Activated CD4-positive, alpha-beta memory T cell treated with anti-CD3 and anti-CD28 coated beads, Interleukin-2, amount 10 ng/mL, durations not matched to agents 7 days and 5 days (primary cell): ENCODE measurements at regions not wholly inside any gene's neighbourhood (a gene's known extent, or its start where the extent isn't known, plus 50 kb on each side); places are given as distances from the start of the nearest gene placed in this dataset.

Source experiments
- CTCF ChIA-PET: fragments of 350-600 bp; sonication (Branson Sonifier 250); formaldehyde crosslinking; loops from one replicate; lab custom pipeline; 2021; ENCODE audit warnings: antibody characterized with exemption, inconsistent platforms; lab: Charles Lee
- POLR2A ChIA-PET: fragments of 350-600 bp; sonication (Branson Sonifier 250); formaldehyde crosslinking; loops from one replicate; lab custom pipeline; 2021; ENCODE audit warnings: antibody characterized with exemption; lab: Charles Lee
- DNase-seq: peaks from one replicate; pipeline ENCODE4 v3.0.0-alpha.2; 2020
- H3K27ac Mint-ChIP-seq: one replicate; pipeline ENCODE4 v1.8.0; 2021; ENCODE audit warnings: mild to moderate bottlenecking, mixed read lengths
- H3K27me3 Mint-ChIP-seq: one replicate; pipeline ENCODE4 v1.8.0; 2021; ENCODE audit warnings: mixed read lengths
- H3K36me3 Mint-ChIP-seq: one replicate; pipeline ENCODE4 v1.8.0; 2021; ENCODE audit warnings: low read depth, mixed read lengths
- H3K4me1 Mint-ChIP-seq: one replicate; pipeline ENCODE4 v1.8.0; 2021; ENCODE audit warnings: mixed read lengths
- H3K4me3 Mint-ChIP-seq: one replicate; pipeline ENCODE4 v1.8.0; 2021; ENCODE audit warnings: mild to moderate bottlenecking, mixed read lengths
- H3K9me3 Mint-ChIP-seq: one replicate; pipeline ENCODE4 v1.8.0; 2021; ENCODE audit warnings: mixed read lengths

DNA sequence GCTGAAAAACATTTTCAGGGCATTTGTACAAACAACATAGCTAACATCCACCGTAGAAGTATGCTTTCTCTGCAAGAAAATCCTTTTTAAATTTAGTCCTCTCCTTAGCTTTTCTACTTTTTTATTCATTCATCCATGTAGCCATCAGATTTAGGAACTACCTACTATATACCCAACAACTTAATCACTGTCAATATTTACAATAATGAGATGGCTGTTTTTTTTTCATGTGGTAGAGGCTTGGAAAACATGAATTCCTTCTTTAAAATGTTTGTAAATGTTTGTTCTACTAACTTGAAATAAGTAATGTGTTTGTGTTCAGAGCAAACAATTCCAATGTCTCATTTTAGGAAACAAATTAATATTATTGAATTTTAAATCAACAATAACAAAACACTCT lies 78.2 kb upstream of the CAV2 start:
- DNase-seq = no peak
- POLR2A ChIA-PET = no interaction called here
- Mint-ChIP-seq H3K4me3 (no peak overlapping the region), H3K4me1 (no peaks in the 10 kb centered on the region), H3K27ac (no peak overlapping the region), H3K36me3 (no peaks in the 10 kb centered on the region), H3K9me3 (no peaks in the 10 kb centered on the region), H3K27me3 (no peaks in the 10 kb centered on the region)
- CTCF ChIA-PET = no interaction called here

DNA sequence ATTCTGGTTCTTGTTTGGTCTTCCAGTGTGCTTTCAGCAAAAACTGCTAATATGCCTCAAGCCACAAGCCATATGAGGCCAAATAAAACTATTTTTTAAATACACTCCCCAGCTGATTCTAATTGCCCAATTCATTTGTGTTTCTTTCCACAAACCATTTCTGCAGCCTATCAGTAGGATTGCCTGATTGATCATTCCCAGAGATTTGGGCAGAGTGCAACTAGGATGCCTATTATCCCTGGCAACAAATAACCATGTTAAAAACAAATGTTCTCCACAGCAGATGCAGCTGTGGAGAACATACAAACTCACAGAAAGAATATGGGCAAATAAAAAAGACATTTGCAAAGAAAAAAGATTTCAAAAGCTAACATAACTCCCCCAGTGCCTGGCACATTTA lies 76.9 kb upstream of the CAV2 start:
- CTCF ChIA-PET = interaction anchor here (1.6 kb wide), 1 partner anchor 168 kb away, joined by 3 read pairs; no protein-coding TSS in a partner anchor
- Mint-ChIP-seq H3K9me3 (no peaks in the 10 kb centered on the region), H3K27ac (no peak overlapping the region)

DNA sequence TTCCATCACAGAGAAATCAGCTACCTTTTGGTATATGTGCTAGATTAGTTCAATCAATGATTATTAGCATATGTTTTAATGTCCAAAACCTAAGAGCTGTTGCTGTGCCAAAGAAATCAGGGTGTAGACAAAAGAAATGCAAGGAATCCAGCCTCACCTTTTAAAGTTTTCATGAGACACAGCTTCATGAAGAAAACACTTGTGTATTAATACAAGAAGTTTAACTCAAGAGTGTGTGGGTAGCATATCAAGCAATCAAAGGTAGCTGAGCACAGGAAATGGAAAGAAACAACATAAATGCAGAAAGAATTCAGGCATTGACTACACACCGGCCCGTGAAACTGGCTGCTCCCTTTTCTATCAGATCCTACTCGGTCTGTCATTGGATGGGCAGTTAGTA lies 76.0 kb upstream of the CAV2 start:
- Mint-ChIP-seq H3K4me1 (no peaks in the 10 kb centered on the region), H3K27ac (no peak overlapping the region), H3K27me3 (no peaks in the 10 kb centered on the region), H3K36me3 (no peaks in the 10 kb centered on the region), H3K9me3 (no peaks in the 10 kb centered on the region), H3K4me3 (no peak overlapping the region)
- ChIA-PET POLR2A (no interaction called here), CTCF (interaction anchor here (1.6 kb wide), 1 partner anchor 167 kb away, joined by 3 read pairs; no protein-coding TSS in a partner anchor)
- DNase-seq = no peak

More for the DNA sequence above, 76.9 kb upstream of the CAV2 start:
- no peaks in the 10 kb centered on the region for H3K4me1 Mint-ChIP-seq
- no peak for DNase-seq
- no peaks in the 10 kb centered on the region for H3K36me3 Mint-ChIP-seq
- POLR2A ChIA-PET = no interaction called here
- no peaks in the 10 kb centered on the region for H3K27me3 Mint-ChIP-seq
- no peak overlapping the region for H3K4me3 Mint-ChIP-seq

DNA sequence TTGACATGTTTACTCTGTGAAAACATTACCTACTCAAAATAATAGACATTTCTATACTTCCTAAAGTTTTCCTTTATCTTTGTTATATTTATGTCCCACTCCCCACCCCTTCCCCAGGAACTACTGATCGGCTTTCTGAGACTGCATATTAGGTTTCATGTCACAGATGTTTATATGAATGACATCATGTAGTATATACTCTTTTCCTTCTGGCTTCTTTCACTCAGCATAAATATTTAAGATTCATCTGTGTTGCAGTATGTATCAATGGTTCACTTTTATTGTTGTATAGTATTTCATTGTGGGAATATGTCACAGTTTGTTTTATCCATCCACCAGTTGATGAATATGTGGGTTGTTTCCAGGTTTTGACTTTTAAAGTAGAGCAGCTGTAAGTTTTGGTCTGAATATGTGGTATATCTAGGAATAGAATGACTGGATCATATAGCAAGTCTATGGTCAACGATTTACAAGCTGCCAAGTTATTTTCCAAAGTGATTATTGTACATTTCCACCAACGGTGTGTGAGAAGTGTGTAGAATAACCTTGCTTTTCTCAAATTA lies 73.8 kb upstream of the CAV2 start:
- no peaks in the 10 kb centered on the region for H3K36me3 Mint-ChIP-seq
- no peak for DNase-seq
- H3K27me3 Mint-ChIP-seq = no peaks in the 10 kb centered on the region
- no peak overlapping the region for H3K4me3 Mint-ChIP-seq
- no peaks in the 10 kb centered on the region for H3K4me1 Mint-ChIP-seq
- ChIA-PET POLR2A (no interaction called here), CTCF (no interaction called here)
- no peaks in the 10 kb centered on the region for H3K9me3 Mint-ChIP-seq
- H3K27ac Mint-ChIP-seq = no peak overlapping the region

DNA sequence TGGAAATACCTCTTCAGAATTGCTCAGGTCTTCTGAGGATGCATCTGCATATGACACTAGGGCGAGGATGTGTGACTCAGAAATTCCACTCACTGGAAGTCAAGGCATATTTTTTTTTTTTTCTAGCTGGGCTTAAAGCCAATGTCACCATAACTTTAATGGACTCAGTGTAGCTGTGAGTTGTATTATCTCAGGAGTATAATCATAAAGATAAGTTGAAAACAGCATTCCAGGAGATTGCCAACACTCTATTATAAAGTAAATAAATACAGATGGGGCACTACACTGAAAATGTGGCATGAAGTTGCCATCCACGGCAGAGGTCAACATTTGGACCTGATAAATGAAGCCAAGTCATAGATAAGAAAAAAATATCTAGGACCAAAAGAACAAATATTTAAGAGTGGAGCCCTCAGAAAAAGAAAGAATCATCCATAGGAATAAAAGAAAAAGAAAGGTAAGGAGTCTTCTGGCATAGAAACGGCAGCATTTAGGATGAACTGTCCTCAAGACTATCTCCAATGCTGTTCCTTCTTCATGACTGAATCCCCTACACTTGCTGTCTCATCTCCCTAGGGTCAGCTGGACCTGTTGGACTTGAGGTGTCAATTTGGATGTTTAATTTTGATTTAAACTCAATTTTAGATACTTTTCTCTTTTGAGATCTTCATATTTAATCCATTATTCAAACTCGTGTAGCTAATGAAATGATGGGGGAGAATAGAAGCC lies 72.9 kb upstream of the CAV2 start:
- Mint-ChIP-seq H3K27ac (no peak overlapping the region), H3K4me3 (no peak overlapping the region), H3K9me3 (no peaks in the 10 kb centered on the region), H3K27me3 (no peaks in the 10 kb centered on the region), H3K4me1 (no peaks in the 10 kb centered on the region), H3K36me3 (no peaks in the 10 kb centered on the region)
- ChIA-PET POLR2A (no interaction called here), CTCF (interaction anchor here (0.6 kb wide), 1 partner anchor 61 kb away, joined by 3 read pairs; no protein-coding TSS in a partner anchor)
- no peak for DNase-seq

DNA sequence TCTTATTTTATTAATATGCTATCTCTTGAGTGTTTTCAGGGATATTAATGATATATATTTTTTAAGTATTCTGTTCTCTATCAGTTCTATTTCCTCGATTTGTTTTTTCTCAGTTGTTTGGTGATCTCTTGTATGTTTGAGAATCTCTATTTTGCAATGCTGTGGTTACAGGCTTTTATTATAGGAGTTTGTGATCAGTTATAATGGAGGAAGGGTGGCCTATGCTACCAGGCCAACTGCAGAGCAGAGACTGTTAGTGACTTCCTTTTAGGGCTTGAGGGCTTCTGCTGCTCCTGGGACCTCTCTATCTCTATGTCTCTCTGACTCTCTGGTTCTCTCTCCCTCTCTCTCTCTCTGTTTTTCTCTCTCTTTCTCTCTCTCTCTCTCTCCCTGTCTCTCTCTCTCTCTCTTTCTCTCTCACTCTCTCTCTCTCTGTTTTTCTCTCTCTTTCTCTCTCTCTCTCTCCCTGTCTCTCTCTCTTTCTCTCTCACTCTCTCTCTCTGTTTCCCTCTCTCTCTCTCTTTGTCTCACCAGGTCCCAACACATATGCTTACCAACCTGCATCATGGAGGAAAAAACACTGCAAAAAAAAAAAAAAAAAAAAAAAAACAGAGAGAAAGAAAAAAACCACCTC lies 69.4 kb upstream of the CAV2 start:
- Mint-ChIP-seq H3K27ac (no peak overlapping the region), H3K27me3 (peaks cover 4% of the 10 kb centered on the region), H3K36me3 (no peaks in the 10 kb centered on the region), H3K4me3 (no peak overlapping the region), H3K4me1 (no peaks in the 10 kb centered on the region), H3K9me3 (no peaks in the 10 kb centered on the region)
- ChIA-PET POLR2A (no interaction called here), CTCF (no interaction called here)
- DNase-seq = no peak

DNA sequence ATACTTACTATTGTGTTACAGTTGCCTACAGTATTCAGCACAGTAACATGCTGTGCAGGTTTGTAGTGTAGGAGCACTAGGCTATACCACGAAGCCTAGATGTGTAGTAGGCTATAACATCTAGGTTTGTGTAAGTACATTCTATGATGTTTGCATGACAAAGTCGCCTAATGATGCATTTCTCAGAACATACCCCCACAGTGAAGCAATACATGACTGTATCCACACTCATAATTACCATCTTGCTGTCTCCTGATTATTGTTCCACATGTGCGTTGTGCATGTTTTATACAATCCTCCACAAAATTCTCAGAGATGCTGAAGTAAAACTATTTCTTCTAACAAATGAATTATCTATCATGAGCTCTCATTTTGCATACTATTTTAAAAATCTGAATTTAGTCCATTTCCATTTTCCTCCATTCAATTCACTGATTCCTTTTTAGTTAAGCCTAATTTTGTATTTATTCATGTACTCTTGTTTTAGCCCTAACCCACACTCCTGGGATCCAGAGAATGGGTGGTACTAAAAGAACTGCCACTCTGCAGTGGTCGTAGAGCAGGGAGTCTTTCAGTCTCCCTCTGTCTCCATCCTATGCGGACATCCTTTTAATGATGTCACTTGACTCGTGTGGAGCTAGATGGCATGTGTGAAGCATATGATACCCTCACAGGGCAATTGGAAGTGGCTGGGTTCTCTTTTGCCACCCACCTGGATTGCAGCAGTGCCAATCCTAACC lies 67.6 kb upstream of the CAV2 start:
- CTCF ChIA-PET = no interaction called here
- H3K9me3 Mint-ChIP-seq = no peaks in the 10 kb centered on the region
- no peaks in the 10 kb centered on the region for H3K4me1 Mint-ChIP-seq
- POLR2A ChIA-PET = no interaction called here
- no peak overlapping the region for H3K27ac Mint-ChIP-seq
- peaks cover 6% of the 10 kb centered on the region for H3K27me3 Mint-ChIP-seq
- no peak overlapping the region for H3K4me3 Mint-ChIP-seq
- no peak for DNase-seq
- no peaks in the 10 kb centered on the region for H3K36me3 Mint-ChIP-seq

DNA sequence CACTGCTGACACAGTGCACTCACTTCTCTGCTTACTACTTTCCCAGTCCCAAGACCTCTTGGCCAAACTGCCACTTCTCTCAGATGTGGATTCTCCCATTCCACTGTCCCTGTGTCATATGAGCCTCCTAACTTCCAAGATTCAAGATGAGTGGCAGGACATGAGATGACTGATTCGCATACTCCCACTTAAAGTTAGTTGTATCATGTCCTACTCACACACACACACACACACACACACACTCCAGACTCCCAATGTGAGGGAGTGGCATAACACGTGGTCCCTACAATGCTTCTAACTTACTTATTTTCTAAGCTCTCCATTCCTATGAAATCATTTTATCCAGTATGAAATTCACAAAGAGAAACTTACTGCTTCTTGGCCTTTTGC lies 67.0 kb upstream of the CAV2 start:
- Mint-ChIP-seq H3K27ac (no peak overlapping the region), H3K4me3 (no peak overlapping the region), H3K9me3 (no peaks in the 10 kb centered on the region), H3K36me3 (no peaks in the 10 kb centered on the region), H3K4me1 (no peaks in the 10 kb centered on the region), H3K27me3 (peaks cover 8% of the 10 kb centered on the region)
- no peak for DNase-seq
- ChIA-PET CTCF (no interaction called here), POLR2A (no interaction called here)

DNA sequence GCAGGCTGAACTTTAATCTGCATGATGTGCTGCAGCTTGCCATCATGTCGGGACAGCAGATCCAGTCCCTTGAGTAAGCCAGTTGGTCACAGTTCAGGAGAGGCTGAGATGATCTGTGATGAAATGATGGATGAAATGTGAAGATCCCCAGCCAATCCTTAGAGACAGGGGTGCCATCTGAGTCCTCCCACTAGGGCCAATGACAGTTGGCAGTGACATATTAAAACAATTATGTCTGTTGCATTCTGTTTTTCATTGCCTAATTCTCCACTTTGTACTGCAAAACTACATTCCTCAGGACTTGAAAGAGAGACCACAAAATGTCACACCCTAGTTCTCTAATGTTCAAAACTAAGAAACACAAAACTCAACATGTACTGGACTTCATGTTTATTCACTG lies 66.3 kb upstream of the CAV2 start:
- H3K4me1 Mint-ChIP-seq = no peaks in the 10 kb centered on the region
- ChIA-PET CTCF (no interaction called here), POLR2A (no interaction called here)
- DNase-seq = no peak
- H3K9me3 Mint-ChIP-seq = no peaks in the 10 kb centered on the region
- peaks cover 8% of the 10 kb centered on the region for H3K27me3 Mint-ChIP-seq
- H3K36me3 Mint-ChIP-seq = no peaks in the 10 kb centered on the region
- H3K27ac Mint-ChIP-seq = no peak overlapping the region
- H3K4me3 Mint-ChIP-seq = no peak overlapping the region

DNA sequence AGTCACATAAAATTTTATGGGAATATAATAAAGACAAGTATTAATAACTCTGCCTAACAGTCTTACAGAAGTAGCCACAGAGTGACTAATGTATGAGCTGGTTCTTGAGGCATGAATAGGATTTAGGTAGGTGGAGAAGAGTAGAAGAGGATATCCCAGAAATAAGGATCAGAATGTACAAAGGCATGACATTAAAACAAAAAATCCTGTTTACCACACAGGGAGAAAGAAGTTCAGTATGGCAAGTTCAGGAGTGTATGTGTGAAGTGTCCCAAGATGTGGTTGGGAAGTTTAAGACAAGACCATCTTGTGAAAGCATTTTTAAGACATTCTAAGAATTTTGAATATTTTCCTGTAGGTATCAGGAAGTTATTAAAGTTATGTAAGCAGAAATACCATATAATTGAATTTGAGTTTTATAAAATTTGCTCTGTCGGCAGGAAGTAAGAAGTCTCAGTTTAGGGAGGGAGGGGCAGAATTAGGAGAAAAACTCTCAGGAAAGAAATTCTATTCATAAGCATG lies 64.7 kb upstream of the CAV2 start:
- Mint-ChIP-seq H3K27me3 (peaks cover 8% of the 10 kb centered on the region), H3K36me3 (no peaks in the 10 kb centered on the region), H3K4me3 (no peak overlapping the region), H3K4me1 (no peaks in the 10 kb centered on the region), H3K9me3 (no peaks in the 10 kb centered on the region), H3K27ac (no peak overlapping the region)
- no peak for DNase-seq
- ChIA-PET POLR2A (no interaction called here), CTCF (no interaction called here)

DNA sequence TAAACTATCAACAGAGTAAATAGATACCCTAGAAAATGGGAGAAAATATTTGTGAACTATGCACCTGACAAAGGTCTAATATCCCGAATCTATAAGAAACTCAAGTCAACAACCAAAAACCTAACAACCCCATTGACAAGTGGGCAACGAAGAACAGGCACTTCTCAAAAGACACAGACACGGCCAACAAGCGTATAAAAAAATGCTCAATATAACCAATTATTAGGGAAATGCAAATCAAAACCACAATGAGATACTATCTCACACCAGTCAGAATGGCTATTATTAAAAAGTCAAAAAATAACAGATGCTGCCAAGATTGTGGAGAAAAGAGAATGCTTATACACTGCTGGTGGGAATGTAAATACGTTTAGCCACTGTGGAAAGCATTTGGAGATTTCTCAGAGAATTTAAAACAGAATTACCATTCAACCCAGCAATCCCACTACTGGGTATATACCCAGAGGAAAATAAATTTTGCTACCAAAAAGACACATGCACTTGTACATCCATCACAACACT lies 63.2 kb upstream of the CAV2 start:
- CTCF ChIA-PET = no interaction called here
- H3K27me3 Mint-ChIP-seq = peaks cover 8% of the 10 kb centered on the region

DNA sequence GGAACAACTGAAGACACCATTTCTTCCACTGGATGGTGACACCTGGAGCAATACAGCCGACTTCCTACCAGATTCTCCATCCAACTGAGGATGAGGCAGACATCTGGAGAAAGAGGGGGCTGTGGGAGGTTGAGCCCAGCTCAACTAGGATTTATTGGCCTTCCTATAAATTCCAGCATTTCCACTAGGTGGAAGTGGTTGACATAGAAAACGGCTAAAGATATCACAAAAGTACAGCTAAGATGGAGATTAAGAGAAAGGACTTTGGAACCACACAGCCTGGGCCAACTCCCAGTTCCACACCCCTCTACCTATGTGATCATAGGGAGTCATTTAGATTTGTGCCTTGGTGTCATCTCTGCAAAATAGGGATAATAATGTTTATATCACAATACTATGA lies 61.3 kb upstream of the CAV2 start:
- no peak for DNase-seq
- H3K27me3 Mint-ChIP-seq = peaks cover 8% of the 10 kb centered on the region
- no peaks in the 10 kb centered on the region for H3K9me3 Mint-ChIP-seq
- H3K27ac Mint-ChIP-seq = no peak overlapping the region
- ChIA-PET CTCF (no interaction called here), POLR2A (no interaction called here)
- no peaks in the 10 kb centered on the region for H3K4me1 Mint-ChIP-seq
- no peaks in the 10 kb centered on the region for H3K36me3 Mint-ChIP-seq
- H3K4me3 Mint-ChIP-seq = no peak overlapping the region

More for the DNA sequence above, 63.2 kb upstream of the CAV2 start:
- no peak overlapping the region for H3K4me3 Mint-ChIP-seq
- no peak for DNase-seq
- H3K36me3 Mint-ChIP-seq = no peaks in the 10 kb centered on the region
- POLR2A ChIA-PET = no interaction called here
- H3K4me1 Mint-ChIP-seq = no peaks in the 10 kb centered on the region
- no peaks in the 10 kb centered on the region for H3K9me3 Mint-ChIP-seq
- no peak overlapping the region for H3K27ac Mint-ChIP-seq

DNA sequence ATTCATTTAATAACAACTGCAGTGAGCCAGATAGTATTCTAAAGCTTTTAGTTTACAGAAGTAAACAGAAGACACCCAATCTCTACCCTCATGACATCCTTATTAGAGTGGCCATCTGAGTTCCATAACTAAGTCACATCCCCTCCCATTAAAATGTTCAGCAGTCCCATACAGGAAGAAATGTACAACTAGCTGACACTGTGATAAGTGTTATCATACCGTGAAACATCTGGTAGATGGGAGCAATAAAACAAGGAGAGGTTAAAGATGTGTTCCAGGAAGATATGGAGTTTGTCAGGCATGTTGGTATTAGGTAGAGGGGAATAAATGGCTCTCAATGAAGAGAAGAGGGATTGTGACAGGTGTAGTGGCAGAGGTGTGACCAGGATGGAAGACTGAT lies 60.5 kb upstream of the CAV2 start:
- Mint-ChIP-seq H3K36me3 (no peaks in the 10 kb centered on the region), H3K4me3 (no peak overlapping the region), H3K9me3 (no peaks in the 10 kb centered on the region), H3K27me3 (peaks cover 9% of the 10 kb centered on the region), H3K27ac (no peak overlapping the region), H3K4me1 (no peaks in the 10 kb centered on the region)
- CTCF ChIA-PET = no interaction called here
- POLR2A ChIA-PET = no interaction called here
- no peak for DNase-seq
